PC-3 (cell line): ENCODE measurements at regions not wholly inside any gene's neighbourhood (a gene's known extent, or its start where the extent isn't known, plus 50 kb on each side); places are given as distances from the start of the nearest gene placed in this dataset.

Source experiments
- ATAC-seq: fragments of 200-7000 bp; cut with Tn5 transposase; 2 replicates; pipeline ENCODE4 v1.9.1; 2020; ENCODE audit warnings: mild to moderate bottlenecking, moderate library complexity
- BruUV-seq: library from RNA; stranded (reverse); fragments of 400-500 nt; replicated peaks from 2 replicates; lab custom pipeline; 2021; lab: Mats Ljungman, UMichigan
- CTCF ChIA-PET: fragments of 300-600 bp; sonication (Branson Sonifier 250); formaldehyde crosslinking; loops from one replicate; lab custom pipeline; 2022; ENCODE audit warnings: antibody characterized with exemption; lab: Charles Lee
- POLR2A ChIA-PET: fragments of 300-600 bp; sonication (Branson Sonifier 250); formaldehyde crosslinking; loops from one replicate; lab custom pipeline; 2022; ENCODE audit warnings: antibody characterized with exemption; ENCODE audit not compliant: unreplicated experiment; lab: Charles Lee
- DNase-seq: peaks from one replicate; pipeline ENCODE4 v3.0.0-alpha.2; 2015
- H2AFZ ChIP-seq: fragments of 300-600 bp; sonication (generic); 2 replicates; pipeline ENCODE4 v1.6.0; 2016; ENCODE audit warnings: antibody characterized with exemption, low read length
- H3F3A ChIP-seq: fragments of 300-600 bp; sonication (generic); one replicate; pipeline ENCODE4 v1.6.0; 2017; ENCODE audit warnings: antibody characterized with exemption, low read length, control low read depth, mild to moderate bottlenecking; ENCODE audit not compliant: unreplicated experiment
- H3K27ac ChIP-seq: fragments of 300-600 bp; sonication (generic); 2 replicates; pipeline ENCODE4 v1.5.1; 2016; ENCODE audit warnings: mild to moderate bottlenecking, low read length
- H3K27me3 ChIP-seq: fragments of 300-600 bp; sonication (generic); 2 replicates; pipeline ENCODE4 v1.6.1; 2016; ENCODE audit warnings: low read length, mixed read lengths
- H3K36me3 ChIP-seq: fragments of 300-600 bp; sonication (generic); 2 replicates; pipeline ENCODE4 v1.6.1; 2016; ENCODE audit warnings: low read depth, mixed run types, low read length, mixed read lengths
- H3K4me1 ChIP-seq: fragments of 300-600 bp; sonication (generic); 2 replicates; pipeline ENCODE4 v1.5.1; 2016; ENCODE audit warnings: low read length; ENCODE audit not compliant: insufficient read depth
- H3K4me2 ChIP-seq: fragments of 300-600 bp; sonication (generic); 2 replicates; pipeline ENCODE4 v1.6.0; 2016; ENCODE audit warnings: low read length
- H3K4me3 ChIP-seq: fragments of 300-600 bp; sonication (generic); 2 replicates; pipeline ENCODE4 v1.5.1; 2016; ENCODE audit warnings: mild to moderate bottlenecking, low read length, mixed read lengths
- H3K79me2 ChIP-seq: fragments of 300-600 bp; sonication (generic); 2 replicates; pipeline ENCODE4 v1.6.1; 2017; ENCODE audit warnings: low read length, mixed read lengths
- H3K9ac ChIP-seq: fragments of 300-600 bp; sonication (generic); 2 replicates; pipeline ENCODE4 v1.6.0; 2016; ENCODE audit warnings: mild to moderate bottlenecking, low read length
- H3K9me2 ChIP-seq: fragments of 300-600 bp; sonication (generic); replicated peaks from 2 replicates; pipeline ENCODE4 v1.6.1; 2016; ENCODE audit warnings: mixed run types, low read length, mixed read lengths
- H3K9me3 ChIP-seq: fragments of 300-600 bp; sonication (generic); 2 replicates; pipeline ENCODE4 v1.6.1; 2016; ENCODE audit warnings: low read length, mixed read lengths
- H4K20me1 ChIP-seq: fragments of 300-600 bp; sonication (generic); 2 replicates; pipeline ENCODE4 v1.6.1; 2016; ENCODE audit warnings: low read length, mixed read lengths
- EZH2 ChIP-seq: fragments of 300-600 bp; sonication (generic); IDR thresholded peaks from one replicate; pipeline ENCODE4 v1.6.1; 2017; ENCODE audit warnings: antibody characterized with exemption, mild to moderate bottlenecking, low read length; ENCODE audit not compliant: unreplicated experiment
- EZH2phosphoT487 ChIP-seq: fragments of 300-600 bp; sonication (generic); IDR thresholded peaks from 2 replicates; pipeline ENCODE4 v1.6.1; 2018; ENCODE audit warnings: mild to moderate bottlenecking, antibody characterized with exemption, low read length, borderline replicate concordance
- intact Hi-C: fragments of 100-400 bp; cut with micrococcal nuclease; formaldehyde crosslinking; loops from 2 replicates; pipeline ENCODE4 v1.9.0; 2023
- TF ChIP-seq, protein P1 (sequence below): fragments of 300-600 bp; sonication (generic); conservative IDR thresholded peaks from 2 replicates; pipeline ENCODE4 v1.5.1; 2017; ENCODE audit warnings: antibody characterized with exemption, low read depth, mild to moderate bottlenecking, low read length

DNA sequence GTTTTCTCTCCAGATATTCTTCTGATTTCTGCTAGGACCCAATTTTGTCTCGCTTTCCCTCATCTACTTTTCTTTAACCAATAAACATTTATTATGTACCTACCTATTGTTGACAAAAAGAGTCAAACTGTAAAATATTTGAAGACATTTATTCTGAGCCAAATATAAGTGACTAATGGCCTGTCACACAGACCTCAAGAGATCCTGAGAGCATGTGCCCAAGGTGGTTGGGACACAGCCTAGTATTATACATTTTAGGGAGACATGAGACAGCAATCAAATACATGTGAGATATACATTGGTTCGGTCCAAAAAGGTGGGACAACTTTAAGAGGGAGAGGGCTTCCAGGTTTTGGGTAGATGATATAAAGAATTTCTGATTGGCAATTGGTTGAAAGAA is 191.8 kb downstream of the NXNL2 start:
- TF ChIP-seq, protein P1, sequence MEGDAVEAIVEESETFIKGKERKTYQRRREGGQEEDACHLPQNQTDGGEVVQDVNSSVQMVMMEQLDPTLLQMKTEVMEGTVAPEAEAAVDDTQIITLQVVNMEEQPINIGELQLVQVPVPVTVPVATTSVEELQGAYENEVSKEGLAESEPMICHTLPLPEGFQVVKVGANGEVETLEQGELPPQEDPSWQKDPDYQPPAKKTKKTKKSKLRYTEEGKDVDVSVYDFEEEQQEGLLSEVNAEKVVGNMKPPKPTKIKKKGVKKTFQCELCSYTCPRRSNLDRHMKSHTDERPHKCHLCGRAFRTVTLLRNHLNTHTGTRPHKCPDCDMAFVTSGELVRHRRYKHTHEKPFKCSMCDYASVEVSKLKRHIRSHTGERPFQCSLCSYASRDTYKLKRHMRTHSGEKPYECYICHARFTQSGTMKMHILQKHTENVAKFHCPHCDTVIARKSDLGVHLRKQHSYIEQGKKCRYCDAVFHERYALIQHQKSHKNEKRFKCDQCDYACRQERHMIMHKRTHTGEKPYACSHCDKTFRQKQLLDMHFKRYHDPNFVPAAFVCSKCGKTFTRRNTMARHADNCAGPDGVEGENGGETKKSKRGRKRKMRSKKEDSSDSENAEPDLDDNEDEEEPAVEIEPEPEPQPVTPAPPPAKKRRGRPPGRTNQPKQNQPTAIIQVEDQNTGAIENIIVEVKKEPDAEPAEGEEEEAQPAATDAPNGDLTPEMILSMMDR: no peak
- no peak for TF ChIP-seq EZH2phosphoT487
- no peak for TF ChIP-seq EZH2
- CTCF ChIA-PET: no interaction called here
- Histone ChIP-seq H3K4me3 (no peak overlapping the region), H3K4me1 (peaks cover 16% of the 10 kb centered on the region), H3K9ac (no peak overlapping the region), H3F3A (no peaks in the 10 kb centered on the region), H3K27ac (no peak overlapping the region), H3K9me2 (no peaks in the 10 kb centered on the region), H3K27me3 (no peaks in the 10 kb centered on the region), H2AFZ (no peak overlapping the region), H3K9me3 (no peaks in the 10 kb centered on the region), H3K79me2 (no peaks in the 10 kb centered on the region), H3K36me3 (no peaks in the 10 kb centered on the region), H3K4me2 (peak overlapping the region; percentile 17; the same call in 1 of the 2 replicates), H4K20me1 (no peaks in the 10 kb centered on the region)
- POLR2A ChIA-PET: no interaction called here
- intact Hi-C loops: loop anchor here (10.0 kb wide), 2 partner anchors 128 to 132 kb away; no protein-coding TSS in a partner anchor
- peak; percentile 84 for ATAC-seq
- DNase-seq: peak; percentile 63
- BruUV-seq: no TSS peak

DNA sequence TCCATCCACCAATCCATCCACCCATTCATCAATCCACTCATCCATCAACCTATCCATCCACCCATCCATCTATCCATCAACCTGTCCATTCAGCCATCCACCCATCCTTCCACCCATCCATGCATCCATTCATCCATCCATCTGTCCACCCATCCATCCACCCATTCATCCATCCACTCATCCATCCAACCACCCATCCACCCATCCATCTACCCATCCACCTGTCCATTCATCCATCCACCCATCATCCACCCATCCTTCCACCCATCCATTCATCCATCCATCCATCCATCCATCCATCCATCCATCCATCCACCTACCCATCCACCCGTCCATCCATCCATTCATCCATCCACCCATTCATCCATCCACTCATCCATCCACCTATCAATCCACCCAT is 195.8 kb downstream of the NXNL2 start:
- ChIA-PET POLR2A (no interaction called here), CTCF (no interaction called here)
- Histone ChIP-seq H3K4me1 (peaks cover 13% of the 10 kb centered on the region), H4K20me1 (no peaks in the 10 kb centered on the region), H3K36me3 (no peaks in the 10 kb centered on the region), H3K27me3 (no peaks in the 10 kb centered on the region), H3K4me3 (no peak overlapping the region), H3F3A (no peaks in the 10 kb centered on the region), H2AFZ (no peak overlapping the region), H3K9me2 (no peaks in the 10 kb centered on the region), H3K9me3 (no peaks in the 10 kb centered on the region), H3K4me2 (no peak overlapping the region), H3K27ac (no peak overlapping the region), H3K79me2 (no peaks in the 10 kb centered on the region), H3K9ac (no peak overlapping the region)
- no TSS peak for BruUV-seq
- ATAC-seq: no peak
- intact Hi-C loops: no loop called here
- TF ChIP-seq, protein P1: no peak
- no peak for TF ChIP-seq EZH2
- TF ChIP-seq EZH2phosphoT487: no peak
- DNase-seq: no peak

DNA sequence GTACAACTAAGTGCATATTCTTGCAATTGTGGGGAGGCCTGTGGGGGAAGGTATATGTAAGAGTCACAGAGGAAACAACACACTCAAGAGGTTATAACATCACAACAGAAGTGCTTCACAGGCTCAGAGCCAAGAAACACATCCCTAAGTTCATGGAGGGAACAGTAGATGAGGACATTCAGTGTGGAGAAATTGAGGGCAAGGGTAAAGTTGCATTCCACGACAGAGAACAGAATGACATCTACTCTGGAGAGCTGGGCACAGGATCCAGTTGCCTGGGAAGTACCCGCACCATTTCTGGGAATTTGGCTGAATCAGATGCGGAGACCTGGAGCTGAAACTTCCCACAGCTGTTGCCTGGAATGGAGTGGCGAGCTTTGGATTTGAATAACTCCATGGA is 197.2 kb downstream of the NXNL2 start:
- Histone ChIP-seq H3K4me3 (no peak overlapping the region), H3K4me2 (no peak overlapping the region), H3K36me3 (no peaks in the 10 kb centered on the region), H2AFZ (no peak overlapping the region), H3K79me2 (no peaks in the 10 kb centered on the region), H3K9me3 (no peaks in the 10 kb centered on the region), H3K9ac (no peak overlapping the region), H4K20me1 (no peaks in the 10 kb centered on the region), H3K4me1 (peaks cover 2% of the 10 kb centered on the region), H3K27me3 (no peaks in the 10 kb centered on the region), H3F3A (no peaks in the 10 kb centered on the region), H3K9me2 (no peaks in the 10 kb centered on the region), H3K27ac (no peak overlapping the region)
- DNase-seq: no peak
- BruUV-seq: no TSS peak
- CTCF ChIA-PET: no interaction called here
- intact Hi-C loops: no loop called here
- no peak for ATAC-seq
- POLR2A ChIA-PET: no interaction called here
- TF ChIP-seq, protein P1: no peak
- TF ChIP-seq EZH2phosphoT487 (no peak), EZH2 (no peak)
